GM12865 (cell line): ENCODE measurements at regions not wholly inside any gene's neighbourhood (a gene's known extent, or its start where the extent isn't known, plus 50 kb on each side); places are given as distances from the start of the nearest gene placed in this dataset.

ENCODE experiments used
- DNase-seq: peaks from one replicate; pipeline ENCODE4 v3.0.0; 2010; ENCODE audit warnings: low read depth
- H3K4me3 ChIP-seq: 2 replicates; pipeline ENCODE4 v1.5.1; 2011; ENCODE audit warnings: mild to moderate bottlenecking, low read depth, low read length, control low read depth
- TF ChIP-seq, protein P1 (sequence below): IDR thresholded peaks from 2 replicates; pipeline ENCODE4 v1.5.1; 2011; ENCODE audit warnings: low read length, control low read depth, low read depth, inconsistent platforms; ENCODE audit not compliant: insufficient read depth; ENCODE audit errors: missing control alignments

DNA sequence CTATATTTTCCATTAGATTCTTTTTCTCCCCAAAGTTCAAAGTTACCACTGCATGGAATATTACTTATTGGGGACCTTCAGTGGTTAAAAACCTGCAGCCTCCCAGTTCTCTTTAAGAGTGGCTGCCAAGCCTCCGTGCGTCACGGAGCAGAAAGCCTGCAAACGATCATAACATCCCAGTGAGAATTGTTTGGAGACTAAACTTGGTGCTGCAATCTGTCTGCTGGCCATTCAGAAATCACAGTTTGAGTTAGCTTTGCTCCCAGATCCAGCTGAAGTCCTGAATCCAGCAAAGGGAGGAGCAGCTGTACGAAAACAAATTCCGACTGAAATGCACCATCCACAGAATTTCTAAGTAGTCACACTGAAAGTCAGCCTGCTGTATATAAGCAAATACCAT, 213.5 kb upstream of the PDE10A start:
- TF ChIP-seq, protein P1, sequence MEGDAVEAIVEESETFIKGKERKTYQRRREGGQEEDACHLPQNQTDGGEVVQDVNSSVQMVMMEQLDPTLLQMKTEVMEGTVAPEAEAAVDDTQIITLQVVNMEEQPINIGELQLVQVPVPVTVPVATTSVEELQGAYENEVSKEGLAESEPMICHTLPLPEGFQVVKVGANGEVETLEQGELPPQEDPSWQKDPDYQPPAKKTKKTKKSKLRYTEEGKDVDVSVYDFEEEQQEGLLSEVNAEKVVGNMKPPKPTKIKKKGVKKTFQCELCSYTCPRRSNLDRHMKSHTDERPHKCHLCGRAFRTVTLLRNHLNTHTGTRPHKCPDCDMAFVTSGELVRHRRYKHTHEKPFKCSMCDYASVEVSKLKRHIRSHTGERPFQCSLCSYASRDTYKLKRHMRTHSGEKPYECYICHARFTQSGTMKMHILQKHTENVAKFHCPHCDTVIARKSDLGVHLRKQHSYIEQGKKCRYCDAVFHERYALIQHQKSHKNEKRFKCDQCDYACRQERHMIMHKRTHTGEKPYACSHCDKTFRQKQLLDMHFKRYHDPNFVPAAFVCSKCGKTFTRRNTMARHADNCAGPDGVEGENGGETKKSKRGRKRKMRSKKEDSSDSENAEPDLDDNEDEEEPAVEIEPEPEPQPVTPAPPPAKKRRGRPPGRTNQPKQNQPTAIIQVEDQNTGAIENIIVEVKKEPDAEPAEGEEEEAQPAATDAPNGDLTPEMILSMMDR: no peak
- no peak for DNase-seq
- H3K4me3 ChIP-seq: no peak overlapping the region

DNA sequence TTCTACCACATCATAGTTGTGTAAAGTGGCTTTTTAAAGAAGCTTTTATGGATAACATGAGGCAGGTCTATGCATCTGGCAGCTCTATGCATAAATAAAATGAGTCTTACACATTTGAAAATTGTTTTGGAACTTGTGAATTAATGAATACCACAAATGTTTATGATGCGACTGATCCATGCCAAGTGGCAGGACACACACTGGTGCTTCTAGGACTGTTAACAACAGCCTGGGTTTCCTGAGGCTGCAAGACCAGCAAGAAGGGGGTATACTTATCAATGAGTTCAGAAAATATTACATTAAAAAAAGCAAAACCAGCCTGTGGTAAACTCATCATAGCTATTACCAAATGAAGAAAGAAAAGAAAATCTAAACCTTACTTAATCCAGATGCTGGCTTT, 212.9 kb upstream of the PDE10A start:
- no peak overlapping the region for H3K4me3 ChIP-seq
- no peak for DNase-seq
- TF ChIP-seq, protein P1: no peak

GRCh38 chr6:165873976-165874375, 210.9 kb upstream of the PDE10A start:
- TF ChIP-seq, protein P1: no peak
- no peak overlapping the region for H3K4me3 ChIP-seq
- no peak for DNase-seq

GRCh38 chr6:165872811-165873210, 209.8 kb upstream of the PDE10A start:
- TF ChIP-seq, protein P1: no peak
- no peak overlapping the region for H3K4me3 ChIP-seq
- no peak for DNase-seq

DNA sequence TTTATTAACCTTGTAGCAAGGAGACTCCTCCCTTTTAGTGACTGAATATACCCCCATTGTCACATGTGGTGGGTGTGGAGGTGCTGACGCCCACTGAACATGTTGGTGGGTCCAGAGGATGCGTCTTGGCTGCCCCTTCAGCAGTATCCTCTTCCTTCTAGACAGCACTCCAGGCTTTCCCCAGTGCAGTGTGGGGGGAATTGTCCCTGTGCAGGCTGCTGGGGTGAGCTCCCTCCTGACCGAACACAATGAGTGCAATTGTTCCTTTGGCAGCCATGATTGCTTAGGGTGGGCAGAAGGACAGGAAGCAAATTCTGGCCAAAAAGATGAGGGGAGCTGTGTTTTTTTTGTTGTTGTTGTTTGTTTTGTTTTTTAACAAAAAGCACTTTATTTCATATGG, 209.3 kb upstream of the PDE10A start:
- TF ChIP-seq, protein P1: no peak
- DNase-seq: no peak
- no peak overlapping the region for H3K4me3 ChIP-seq

GRCh38 chr6:165871571-165871970, 208.5 kb upstream of the PDE10A start:
- no peak for DNase-seq
- TF ChIP-seq, protein P1: no peak
- H3K4me3 ChIP-seq: no peak overlapping the region

GRCh38 chr6:165869526-165869925, 206.5 kb upstream of the PDE10A start:
- DNase-seq: no peak
- H3K4me3 ChIP-seq: no peak overlapping the region
- TF ChIP-seq, protein P1: no peak
